GM21367 (cell line): ENCODE measurements at regions not wholly inside any gene's neighbourhood (a gene's known extent, or its start where the extent isn't known, plus 50 kb on each side); places are given as distances from the start of the nearest gene placed in this dataset.
A peak's percentile ranks its signal among the peaks of the same experiment; 100 is the strongest.

ENCODE experiments used
- ATAC-seq: cut with Tn5 transposase; IDR thresholded peaks from one replicate; pipeline ENCODE4 v1.9.1; 2021; ENCODE audit not compliant: unreplicated experiment

DNA sequence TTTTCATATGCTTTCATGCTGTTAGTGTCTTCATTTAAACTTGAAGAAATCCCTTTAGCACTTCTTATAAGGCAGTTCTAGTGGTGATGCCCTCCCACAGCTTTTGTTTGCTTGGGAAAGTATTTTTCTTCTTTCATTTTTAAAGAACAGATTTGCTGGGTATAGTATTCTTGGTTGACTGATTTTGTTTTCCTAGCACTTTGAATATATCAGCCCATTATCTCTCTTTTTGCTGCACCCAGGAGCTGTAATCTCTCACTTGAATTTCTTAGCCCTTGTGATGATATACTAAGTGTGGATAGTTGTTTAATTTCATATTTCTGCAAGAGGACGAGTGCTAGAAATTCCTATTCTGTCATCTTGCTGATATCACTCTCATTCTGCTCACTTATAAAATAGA, 283.7 kb downstream of the GPAT3 start:
- ATAC-seq: no peak

DNA sequence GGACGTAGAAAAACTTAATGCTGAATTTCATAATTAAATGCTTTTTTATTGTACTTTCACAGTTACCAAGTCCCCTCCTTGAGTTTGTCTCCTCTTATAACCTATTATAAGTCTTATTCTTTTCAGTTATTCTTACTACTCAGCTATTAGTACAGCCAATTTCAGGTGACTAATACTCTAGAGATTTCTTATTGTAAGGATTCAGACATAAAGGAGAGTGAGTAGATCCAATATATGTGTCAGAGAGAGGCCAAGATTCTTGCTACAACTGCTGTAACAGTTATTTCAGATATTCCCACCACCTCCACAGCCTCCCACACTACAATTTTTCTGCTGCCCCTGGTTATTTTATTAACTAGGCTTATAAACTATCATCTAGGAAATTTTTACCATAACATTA, 274.5 kb downstream of the GPAT3 start:
- no peak for ATAC-seq

DNA sequence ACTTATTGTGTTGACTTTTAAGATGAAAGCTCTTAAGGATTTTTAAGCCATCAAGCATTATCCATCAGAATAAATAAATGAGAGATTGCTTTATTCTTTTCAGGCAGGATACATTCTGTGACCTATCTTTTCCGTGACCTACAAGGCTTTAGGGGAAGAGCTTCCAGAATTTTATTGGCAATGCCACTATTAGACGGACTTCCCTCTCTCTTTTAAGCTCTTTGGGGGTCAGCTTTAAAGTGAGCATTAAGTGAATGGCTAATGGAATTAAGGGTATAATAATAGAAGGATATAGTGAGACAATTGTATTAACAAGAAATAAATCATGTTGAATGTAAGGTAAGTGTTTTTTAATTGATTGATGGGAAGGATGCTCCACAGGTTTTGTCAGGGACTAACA, 273.7 kb downstream of the GPAT3 start:
- no peak for ATAC-seq

DNA sequence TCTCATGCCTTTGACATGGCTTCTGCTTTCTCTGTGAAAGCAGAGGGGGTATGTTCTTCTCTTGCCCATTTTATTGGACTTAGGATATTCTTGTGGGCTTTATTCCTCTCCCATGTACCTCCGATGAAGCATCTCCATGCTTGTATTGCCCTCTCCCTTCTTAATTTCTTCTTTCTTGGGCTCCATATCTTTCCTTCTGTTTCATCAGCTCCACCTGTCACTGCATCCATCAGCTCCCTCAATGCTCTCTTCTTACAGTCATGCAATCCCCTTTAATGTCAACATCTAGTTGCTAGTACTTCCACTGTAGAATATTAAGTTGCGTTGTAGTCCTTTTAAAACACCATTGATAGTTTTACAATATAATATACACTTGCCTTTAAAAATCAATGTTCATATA, 257.6 kb downstream of the GPAT3 start:
- no peak for ATAC-seq

DNA sequence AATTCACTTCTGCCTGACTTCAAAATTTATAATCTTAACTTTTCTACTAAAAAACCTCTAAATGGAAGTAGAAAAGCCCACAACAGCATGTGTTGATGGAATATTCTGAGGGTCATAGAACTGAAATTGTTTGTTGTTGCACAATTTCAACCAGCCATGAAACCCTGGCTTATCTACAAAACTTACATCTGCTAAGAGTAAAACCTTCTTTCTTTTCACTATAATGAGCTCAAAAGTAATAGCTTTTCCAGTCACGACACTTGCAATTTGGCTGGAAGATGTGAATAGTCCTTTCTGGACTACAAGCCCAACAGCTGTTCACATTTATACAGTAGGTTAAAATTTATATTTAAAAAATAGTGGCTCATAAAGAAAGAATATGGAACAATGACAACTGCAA, 250.0 kb downstream of the GPAT3 start:
- ATAC-seq: no peak

DNA sequence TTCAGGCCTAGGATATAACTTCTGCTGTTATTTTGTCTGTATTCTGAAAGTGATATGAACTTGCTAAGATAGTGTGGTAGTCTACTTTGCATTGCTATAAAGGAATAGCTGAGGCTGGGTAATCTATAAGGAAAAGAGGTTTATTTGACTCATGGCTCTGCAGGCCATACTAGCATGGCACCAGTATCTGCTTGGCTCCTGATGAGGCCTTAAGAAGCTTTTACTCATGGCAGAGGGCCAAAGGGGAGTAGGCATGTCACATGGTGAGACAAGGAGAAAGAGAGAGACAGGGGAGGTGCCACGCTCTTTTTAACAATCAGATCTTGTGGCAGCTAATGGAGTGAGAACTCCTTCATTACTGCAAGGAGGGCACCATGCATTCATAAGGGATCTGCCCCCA, 247.3 kb downstream of the GPAT3 start:
- ATAC-seq: no peak

DNA sequence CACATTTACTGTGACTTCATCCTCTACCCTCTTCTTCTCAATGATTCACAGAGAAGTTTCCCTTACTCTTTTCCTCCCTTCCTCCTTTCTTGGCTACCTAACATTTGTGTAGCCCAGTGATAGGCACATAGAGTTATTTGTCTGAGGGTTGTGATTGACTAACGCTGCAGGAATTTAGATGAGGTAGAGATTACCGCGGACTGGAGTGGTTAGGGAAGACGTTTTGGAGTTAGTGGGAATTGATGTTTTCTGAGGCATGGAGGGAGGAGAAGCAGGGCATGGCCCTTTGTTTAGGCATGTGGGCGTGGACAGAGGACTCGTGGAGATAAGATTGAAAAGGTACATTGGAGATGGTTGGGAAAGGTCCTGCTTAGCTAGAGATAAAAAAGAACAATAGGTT, 246.7 kb downstream of the GPAT3 start:
- ATAC-seq: no peak

DNA sequence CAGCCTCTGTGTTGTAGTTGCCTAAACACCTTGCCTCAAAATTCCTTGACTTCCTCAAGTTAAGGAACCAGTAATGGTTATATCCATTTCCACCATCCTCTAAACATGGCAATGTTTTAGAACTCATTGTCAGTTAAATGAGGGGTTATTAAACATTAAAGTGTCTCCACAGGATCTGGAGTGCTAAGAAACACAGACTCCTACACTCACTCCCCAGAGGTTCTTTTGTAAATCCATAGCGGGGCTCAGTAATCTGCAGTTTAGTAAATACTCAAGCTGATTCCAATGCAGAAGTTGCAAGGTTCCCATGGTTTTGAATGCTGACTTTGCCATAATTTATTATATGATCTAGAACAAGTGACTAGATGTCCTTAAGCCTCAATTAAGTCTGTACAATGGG, 245.5 kb downstream of the GPAT3 start:
- no peak for ATAC-seq

DNA sequence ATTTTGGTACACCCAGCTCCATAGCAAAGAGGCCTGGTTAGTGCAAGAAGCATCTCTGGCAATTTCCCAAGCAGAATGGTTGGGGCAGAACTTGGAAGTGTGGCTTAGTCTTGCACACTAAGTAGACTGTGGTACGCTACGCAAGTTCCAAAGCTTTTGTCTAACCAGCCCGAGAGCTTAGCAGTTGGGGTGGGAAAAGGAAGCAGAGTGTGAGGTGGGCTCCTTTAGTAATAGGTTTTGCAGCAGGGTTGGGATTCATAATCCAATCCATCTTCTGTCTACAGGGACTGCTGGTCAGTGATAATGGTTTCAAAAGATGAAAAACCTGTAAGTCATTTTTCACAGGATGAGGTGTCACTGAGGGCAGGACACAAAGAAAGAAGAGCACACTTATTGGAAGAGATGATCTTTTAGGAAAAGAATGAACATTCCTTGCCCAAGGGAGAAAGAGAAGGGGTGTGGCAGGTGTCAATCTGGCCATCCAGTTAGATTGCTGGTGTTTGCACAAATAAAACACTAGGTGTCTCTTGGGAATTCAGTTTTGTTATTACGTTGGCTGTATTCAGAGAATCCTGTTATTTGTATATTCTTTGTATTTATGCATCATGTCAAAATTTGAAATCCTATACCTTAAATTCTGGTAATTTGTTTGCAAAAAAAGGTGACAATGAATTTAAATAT, 244.3 kb downstream of the GPAT3 start:
- no peak for ATAC-seq

DNA sequence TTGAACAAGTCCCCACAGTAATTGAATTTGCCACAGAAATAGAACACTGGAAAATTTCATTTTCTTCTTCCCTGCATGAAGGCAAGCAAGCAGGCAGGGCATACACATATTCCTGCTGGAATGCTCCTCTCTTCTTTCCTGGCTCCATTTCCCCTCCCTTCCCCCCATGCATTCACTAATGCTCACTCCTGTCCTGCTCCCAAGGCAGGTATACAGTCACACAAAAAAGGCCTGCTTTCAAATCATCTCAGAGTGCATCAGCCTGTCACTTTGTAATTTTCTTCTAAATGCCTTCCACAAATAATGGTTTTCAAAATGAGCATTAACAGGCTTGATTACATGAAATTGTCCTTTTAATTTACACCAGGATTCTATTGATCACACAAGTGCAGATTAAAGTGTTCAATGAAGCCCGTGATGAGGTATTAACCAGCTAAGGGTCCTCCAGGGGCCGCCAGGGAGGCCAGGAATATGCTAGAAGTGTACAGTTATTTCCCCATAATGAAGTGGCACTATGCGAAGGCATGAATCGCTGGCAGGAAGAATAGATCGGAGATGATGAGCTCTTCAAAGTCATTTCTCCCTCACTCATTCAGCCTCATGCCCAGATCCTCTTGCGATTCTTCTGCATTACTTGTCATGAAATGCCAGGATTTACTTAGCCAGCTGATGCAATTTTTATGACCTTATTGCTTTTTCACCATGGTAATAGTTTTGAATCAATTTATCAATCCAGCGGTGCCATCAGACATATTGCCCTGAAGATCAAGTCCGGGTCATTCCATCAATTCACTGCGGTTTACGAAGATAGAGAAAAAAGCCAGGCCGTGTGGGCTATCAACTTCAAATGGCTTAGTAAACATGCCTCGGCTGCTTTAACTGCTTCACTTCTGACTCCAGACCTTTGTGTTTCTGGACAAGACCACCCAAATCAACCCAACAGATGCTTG, 243.5 kb downstream of the GPAT3 start:
- ATAC-seq: no peak

DNA sequence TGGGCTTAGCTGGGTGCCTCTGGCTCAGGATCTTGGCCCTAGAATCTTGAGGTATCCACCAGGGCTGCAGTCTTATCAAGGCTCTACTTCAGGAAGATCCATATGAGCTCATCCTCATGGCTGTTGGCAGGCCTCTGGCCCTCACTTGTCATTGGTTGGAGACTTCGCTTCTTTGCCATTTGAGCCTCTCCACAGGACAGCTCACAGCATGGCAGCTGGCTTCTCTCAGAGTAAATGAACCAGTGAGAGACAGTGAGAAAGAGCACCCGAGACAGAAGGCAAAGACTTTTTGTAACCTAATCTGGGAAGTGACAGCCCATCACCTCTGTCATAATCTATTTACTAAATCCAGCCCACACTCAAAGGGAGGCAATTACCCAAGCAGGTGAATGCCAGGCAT, 236.8 kb downstream of the GPAT3 start:
- ATAC-seq: no peak

DNA sequence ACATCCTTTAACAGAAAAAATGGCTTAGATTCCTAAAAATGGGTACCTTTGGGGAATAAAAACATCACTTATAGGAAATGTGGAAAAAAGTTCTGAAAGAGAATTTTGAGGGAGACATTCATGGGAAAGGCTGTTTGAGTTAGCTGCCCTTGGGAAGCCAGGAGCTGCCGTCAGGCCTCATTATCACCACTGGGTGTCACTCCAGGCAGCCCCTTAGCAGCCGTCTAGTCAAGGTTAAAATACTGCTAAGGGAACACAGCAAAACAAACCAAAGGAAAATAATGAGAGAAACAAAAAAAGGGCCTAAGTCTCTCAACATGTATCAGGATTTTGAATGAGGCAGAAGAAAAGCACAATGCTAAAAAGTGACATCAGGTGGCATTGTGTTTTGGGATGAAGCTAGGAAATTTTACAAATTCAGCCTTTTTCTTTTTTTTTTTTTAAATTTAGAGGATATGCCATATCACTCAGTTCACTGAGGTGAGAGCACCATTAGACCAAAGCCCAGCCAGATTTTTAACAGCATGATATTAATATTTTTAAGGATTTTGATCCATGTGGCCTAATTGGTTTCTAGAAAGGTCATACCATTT, 235.3 kb downstream of the GPAT3 start:
- peak; percentile 51 for ATAC-seq

DNA sequence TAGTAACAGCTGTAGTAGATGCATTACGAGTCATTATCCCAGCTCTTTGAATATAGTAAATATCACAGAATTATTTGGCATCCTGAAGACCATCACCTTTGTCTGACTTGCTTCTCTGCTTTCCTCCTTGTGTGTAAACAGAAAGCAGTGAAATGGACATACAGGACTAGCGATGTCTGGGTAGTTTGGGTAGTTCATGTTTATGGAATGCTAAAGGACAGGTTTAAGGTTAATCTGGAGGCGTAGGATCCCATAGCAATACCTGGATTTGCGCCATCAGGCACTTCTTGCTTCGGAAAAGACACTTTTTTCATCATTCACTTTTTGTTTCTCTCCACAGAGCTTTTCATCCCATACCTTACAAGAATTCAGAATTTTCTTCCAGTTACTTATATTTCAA, 232.2 kb downstream of the GPAT3 start:
- no peak for ATAC-seq

DNA sequence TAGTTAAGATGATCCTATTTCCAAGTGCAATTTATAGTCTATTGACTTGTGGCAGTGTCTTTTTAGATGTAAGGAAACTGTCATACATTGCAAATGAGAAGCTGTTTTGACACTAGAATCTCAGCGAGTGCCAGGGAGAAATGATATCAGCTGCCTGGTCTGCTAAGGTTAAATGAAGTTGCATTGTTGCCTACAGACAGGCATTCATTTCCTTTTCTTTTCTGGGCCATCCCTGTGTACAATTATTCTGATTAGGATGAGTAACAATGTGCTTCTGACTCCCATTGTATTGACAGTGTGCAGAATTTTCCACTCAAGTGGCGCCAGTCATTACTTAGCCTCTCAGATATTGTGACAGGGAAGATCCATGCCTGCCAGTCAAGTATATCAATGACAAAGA, 231.2 kb downstream of the GPAT3 start:
- ATAC-seq: no peak

DNA sequence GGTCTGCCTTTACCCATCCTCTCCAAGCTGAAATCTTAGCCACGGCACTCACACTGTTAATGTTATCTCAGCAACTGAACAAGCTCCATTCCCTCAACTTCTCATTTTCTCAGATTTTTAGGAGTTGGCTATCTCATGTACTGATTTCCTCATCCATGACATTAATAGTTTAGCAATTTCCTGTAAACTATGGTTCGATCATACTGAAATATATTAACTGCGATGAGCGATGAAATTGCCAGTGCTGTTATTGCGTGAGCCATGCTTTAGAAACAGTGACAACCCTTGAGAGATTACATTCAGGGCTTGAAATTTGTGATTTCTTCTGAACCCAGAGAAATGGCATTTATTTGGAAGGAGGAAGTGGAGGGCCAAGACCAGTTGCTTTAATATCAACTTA, 223.7 kb downstream of the GPAT3 start:
- no peak for ATAC-seq

DNA sequence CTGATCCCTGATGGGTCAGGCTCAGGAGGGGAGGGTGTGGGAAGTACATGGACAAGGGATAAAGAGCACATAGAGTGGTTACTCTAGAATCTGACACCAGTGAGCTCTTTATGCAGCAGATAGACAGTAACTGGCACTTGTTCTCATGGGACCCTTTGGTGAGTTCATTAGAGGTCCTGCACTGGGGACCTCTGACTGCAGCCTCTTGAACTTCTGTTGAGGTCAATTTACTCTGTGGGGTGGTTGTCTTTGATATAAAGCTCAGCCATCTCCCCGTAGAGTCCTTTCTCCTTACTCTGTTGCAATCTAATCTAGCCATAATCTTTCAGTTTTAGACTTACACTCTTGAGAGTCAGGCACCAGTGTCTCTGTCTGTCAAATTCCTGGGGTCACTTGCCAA, 222.4 kb downstream of the GPAT3 start:
- ATAC-seq: no peak

DNA sequence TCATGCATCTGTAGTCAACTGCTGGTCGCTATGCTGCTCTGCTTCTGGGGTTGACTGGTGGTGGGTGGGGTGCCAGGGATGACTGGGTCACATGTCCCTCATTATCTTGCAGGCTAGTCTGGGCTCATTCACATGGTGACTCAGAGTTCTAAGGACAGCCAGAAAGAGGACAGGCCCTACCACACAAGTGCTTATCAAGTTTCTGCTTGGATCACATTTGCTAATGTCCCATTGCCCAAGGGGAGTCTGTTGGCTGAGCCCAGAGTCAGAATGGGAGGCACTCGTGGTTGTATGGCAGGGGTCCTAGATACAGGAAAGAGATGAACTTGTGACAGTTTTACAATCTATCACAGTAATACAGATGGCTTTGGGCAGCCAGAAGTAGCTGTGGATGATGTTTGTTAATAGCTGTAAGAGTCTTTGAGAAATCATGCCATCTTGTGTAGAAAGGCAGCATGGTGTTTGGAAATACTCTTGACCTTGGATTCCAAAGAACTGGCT, 221.3 kb downstream of the GPAT3 start:
- ATAC-seq: no peak

DNA sequence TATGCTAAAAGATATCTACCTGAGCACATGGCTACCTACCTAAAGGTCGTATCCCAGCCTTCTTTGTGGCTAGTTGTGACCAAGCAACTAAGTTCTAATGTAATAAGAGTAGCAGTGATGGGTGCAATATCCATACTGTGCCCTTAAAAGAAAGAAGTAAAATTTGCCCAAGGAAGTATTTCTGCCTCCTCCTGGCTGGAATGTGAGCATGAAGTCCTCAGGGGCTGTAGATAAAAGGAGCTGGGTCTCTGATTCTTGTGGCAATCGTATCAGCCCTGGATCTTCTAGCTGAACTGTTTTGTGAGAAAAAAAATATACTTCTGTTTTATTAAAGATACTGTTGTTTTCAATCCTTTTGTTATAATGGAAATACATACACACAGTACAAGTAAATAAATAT, 217.4 kb downstream of the GPAT3 start:
- no peak for ATAC-seq

DNA sequence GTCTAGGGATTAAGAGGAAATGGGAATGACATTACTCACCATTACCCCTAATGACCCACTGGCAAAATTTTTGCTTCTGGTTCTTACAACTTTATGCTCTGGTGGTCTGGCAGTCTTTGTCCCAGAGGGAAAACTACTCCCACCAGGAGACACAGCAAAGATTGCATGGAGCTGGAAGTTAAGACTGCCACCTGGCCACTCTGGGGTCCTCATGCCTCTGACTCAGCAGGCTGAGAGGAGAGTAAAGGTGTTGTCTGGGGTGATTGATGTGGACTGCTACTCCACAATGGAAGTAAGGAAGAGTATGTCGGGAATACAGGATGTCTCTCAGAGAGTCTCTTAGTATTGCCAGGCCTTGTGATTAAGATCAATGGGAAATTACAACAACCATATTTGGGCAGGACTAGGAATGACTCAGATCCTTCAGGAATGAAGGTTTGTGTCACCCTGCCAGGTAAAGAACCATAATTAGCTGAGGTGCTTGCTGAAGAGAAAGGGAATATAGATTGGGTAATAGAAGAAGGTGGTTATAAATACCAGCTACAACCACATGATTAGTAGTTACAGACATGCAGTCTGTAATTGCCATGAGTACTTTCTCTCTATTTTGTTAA, 215.5 kb downstream of the GPAT3 start:
- no peak for ATAC-seq

DNA sequence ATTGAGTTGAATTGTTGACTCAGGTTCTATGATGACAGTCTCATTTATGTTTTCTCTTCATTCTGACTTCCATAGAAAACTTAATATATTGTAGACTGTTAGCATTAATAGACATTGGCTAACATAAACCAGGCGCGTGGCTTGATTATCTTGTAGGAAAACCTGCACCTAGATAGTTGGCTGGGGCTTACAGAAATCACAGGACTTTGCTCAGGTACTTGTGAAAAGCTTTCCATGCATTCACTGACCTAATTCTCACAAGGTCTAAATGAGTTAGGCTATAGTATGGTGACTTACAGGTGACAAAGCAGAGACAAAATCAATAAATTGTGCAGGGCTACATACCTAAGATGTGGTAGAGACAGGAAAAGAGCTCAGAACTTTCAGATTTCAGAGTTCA, 212.8 kb downstream of the GPAT3 start:
- no peak for ATAC-seq

DNA sequence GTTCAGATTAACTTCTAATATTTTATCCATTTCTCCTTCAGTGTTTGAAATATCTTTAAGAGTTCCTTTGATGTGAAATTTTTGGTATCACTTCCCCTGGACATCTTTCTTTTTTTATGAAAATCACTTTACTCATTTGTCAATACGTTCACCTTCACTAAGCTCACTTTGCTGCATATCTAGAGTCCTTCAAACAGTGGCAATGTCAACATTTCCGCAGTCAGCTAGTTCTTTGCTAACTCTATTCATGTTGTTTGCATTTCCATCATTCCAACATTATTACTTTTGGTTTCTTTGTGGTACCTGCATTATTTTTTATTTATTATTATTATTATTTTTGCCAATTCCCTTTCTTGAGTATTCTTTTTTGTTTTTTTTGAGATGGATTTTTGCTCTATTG, 203.0 kb downstream of the GPAT3 start:
- no peak for ATAC-seq

DNA sequence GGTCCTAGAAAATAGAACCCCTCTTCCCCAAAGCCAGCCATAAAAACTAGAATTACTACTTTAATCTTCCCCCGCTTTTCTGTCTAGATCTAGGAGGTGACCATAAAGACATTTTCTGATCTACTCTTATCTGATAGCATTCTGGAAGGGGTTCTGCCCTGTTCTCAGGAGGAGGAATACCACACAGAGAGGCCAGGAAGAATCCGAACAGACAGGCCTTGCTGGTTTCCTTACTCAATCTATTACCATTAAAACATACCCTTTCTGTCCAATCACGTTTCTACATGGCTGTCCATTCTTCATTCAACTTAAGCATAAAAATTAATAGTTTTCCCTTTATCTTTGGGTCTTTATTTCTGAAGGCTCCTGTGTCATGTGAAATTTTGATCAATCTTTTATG, 198.7 kb downstream of the GPAT3 start:
- ATAC-seq: no peak
